GM12873 (cell line): ENCODE measurements at regions not wholly inside any gene's neighbourhood (a gene's known extent, or its start where the extent isn't known, plus 50 kb on each side); places are given as distances from the start of the nearest gene placed in this dataset.

Source experiments
- CTCF ChIP-seq: IDR thresholded peaks from 2 replicates; pipeline ENCODE4 v1.5.1; 2012; ENCODE audit warnings: low read depth, mild to moderate bottlenecking, moderate library complexity, low read length, control low read depth; ENCODE audit not compliant: insufficient read depth; ENCODE audit errors: missing control alignments

DNA sequence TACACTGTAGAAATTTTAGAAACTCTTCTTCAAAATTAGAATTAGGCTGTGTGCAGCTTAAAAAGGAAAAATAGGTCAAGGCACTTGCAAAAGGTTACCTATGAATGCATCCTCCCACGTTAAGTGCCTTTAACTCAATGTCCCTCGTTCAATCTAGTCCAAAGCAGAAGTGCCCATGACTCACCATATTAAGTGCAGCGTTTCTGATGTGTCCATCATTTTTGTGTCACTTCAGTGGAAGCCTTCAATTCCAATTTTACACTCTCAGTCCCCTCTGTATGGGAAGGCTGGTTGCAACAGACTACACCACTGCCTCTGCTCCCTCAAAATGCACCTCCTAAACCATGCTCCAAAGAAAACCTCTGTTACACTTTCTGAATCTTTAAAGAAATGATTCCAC is 53.4 kb downstream of the FOXB1 start:
- TF ChIP-seq CTCF = no peak

- TF ChIP-seq CTCF = no peak
Measured at GRCh38 chr15:60059186-60059585, 55.1 kb downstream of the FOXB1 start.

- no peak for TF ChIP-seq CTCF
Measured at GRCh38 chr15:60061758-60062157, 57.6 kb downstream of the FOXB1 start.

GRCh38 chr15:60062826-60063225 is 58.7 kb downstream of the FOXB1 start:
- TF ChIP-seq CTCF = no peak

GRCh38 chr15:60065951-60066350 is 61.8 kb downstream of the FOXB1 start:
- TF ChIP-seq CTCF = no peak

DNA sequence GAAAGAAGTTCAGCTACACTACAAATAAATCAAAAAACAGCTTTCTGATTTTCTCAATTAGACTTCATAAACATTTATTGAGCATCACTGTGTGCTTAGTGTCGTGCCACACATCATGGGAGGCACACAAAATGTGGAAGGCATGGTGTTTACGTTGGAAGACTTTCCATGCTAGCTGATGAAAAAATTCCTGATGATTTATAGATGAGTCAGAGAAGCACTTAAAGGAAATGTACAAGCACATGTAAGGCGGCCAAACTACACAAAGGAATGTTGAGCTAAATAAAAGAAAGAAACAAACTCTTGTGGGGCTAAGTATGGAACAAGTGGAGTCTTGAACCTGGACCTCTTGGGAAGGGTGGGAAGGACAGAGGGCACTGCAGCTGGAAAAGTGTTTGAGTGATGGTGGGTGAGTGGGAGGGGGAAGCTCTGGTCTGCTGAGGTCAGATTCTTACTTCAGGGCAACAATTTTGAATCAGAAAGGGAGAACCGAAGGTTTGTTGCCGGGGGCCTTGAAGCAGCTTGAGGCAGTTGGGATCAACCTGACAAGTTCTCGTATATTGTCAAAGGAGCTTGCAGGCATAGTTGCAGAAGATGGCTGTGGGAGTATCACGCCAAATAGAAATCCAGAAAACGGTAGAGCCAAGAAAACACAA is 66.9 kb downstream of the FOXB1 start:
- TF ChIP-seq CTCF = no peak

DNA sequence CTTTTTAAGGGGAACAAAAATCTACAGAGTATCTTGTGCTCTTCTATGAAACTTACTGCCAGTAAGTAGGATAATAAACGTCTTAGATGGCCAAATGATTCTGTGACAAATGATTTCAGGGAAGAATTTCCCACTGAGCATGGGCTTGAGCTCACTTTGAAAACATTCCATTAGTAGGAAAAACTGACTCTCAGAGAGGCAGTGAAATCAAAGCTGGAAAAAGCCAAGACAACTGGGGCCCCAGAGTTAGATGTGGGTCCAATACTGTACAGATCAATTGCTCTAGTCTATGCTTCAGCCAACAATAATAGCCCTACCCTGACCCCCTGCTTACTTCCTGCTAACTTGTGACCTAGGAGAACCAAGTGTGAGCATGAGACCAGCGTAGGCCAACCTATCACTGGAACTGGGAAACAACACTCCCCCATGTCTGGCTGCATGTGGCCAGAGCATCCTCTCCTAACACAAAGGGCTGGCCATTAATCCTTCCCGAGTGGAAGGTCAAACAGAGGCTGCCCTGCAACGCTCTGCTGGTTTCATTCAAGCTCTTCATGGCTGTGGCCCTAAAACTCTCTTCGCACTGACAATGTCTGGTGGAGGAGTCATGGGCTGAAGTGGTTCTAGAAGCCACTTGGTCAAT is 68.8 kb downstream of the FOXB1 start:
- TF ChIP-seq CTCF = no peak
